Fibroblast of the aortic adventitia (primary cell): ENCODE measurements at regions not wholly inside any gene's neighbourhood (a gene's known extent, or its start where the extent isn't known, plus 50 kb on each side); places are given as distances from the start of the nearest gene placed in this dataset.
A peak's percentile ranks its signal among the peaks of the same experiment; 100 is the strongest.
"Not testable (repeated sequence)": the region's sequence is repeated elsewhere in the genome, so short reads cannot be mapped to it uniquely, and the experiment has no call there.

ENCODE experiments used
- DNase-seq: peaks from one replicate; pipeline ENCODE4 v3.0.0-alpha.2; 2010; ENCODE audit warnings: low read depth
- H3K4me3 ChIP-seq: 2 replicates; pipeline ENCODE4 v1.5.1; 2011; ENCODE audit warnings: low read depth, mild to moderate bottlenecking, control low read depth, low read length, moderate library complexity
- CTCF ChIP-seq: IDR thresholded peaks from 2 replicates; pipeline ENCODE4 v1.5.1; 2011; ENCODE audit warnings: mild to moderate bottlenecking, low read length, control low read depth, inconsistent platforms; ENCODE audit not compliant: insufficient read depth

- H3K4me3 ChIP-seq: no peak overlapping the region
- TF ChIP-seq CTCF: no peak
- peak; percentile 65 for DNase-seq
Observed at GRCh38 chr13:30520571-30520970, 54.8 kb upstream of the HMGB1 start.

- no peak overlapping the region for H3K4me3 ChIP-seq
- no peak for TF ChIP-seq CTCF
- no peak for DNase-seq
Observed at GRCh38 chr13:30523211-30523610, 57.5 kb upstream of the HMGB1 start.

GRCh38 chr13:30523817-30524216 lies 58.1 kb upstream of the HMGB1 start:
- DNase-seq, H3K4me3 ChIP-seq: not testable (repeated sequence)

- not testable (repeated sequence) for DNase-seq, H3K4me3 ChIP-seq
Observed at GRCh38 chr13:30525212-30525611, 59.5 kb upstream of the HMGB1 start.

- no peak overlapping the region for H3K4me3 ChIP-seq
- peak; percentile 19 for TF ChIP-seq CTCF
- peak; percentile 39 for DNase-seq
Observed at GRCh38 chr13:30526612-30527495, 61.1 kb upstream of the HMGB1 start.

- peak; percentile 33 for DNase-seq
- H3K4me3 ChIP-seq: no peak overlapping the region
- no peak for TF ChIP-seq CTCF
Observed at GRCh38 chr13:30529085-30529834, 63.5 kb upstream of the HMGB1 start.

- no peak overlapping the region for H3K4me3 ChIP-seq
- no peak for TF ChIP-seq CTCF
- DNase-seq: no peak
Observed at GRCh38 chr13:30535046-30535445, 69.3 kb upstream of the HMGB1 start.
